Activated CD4-positive, alpha-beta memory T cell treated with anti-CD3 and anti-CD28 coated beads for 36 hours (primary cell): ENCODE measurements at regions not wholly inside any gene's neighbourhood (a gene's known extent, or its start where the extent isn't known, plus 50 kb on each side); places are given as distances from the start of the nearest gene placed in this dataset.

Source experiments
- CTCF ChIA-PET: fragments of 350-600 bp; sonication (Branson Sonifier 250); formaldehyde crosslinking; loops from one replicate; lab custom pipeline; 2021; ENCODE audit warnings: antibody characterized with exemption, inconsistent platforms; lab: Charles Lee
- POLR2A ChIA-PET: fragments of 350-600 bp; sonication (Branson Sonifier 250); formaldehyde crosslinking; loops from one replicate; lab custom pipeline; 2021; ENCODE audit warnings: antibody characterized with exemption; lab: Charles Lee
- DNase-seq: peaks from one replicate; pipeline ENCODE4 v3.0.0-alpha.2; 2020
- H3K27ac Mint-ChIP-seq: one replicate; pipeline ENCODE4 v1.8.0; 2021; ENCODE audit warnings: mixed read lengths
- H3K27me3 Mint-ChIP-seq: one replicate; pipeline ENCODE4 v1.8.0; 2021; ENCODE audit warnings: mixed read lengths
- H3K36me3 Mint-ChIP-seq: one replicate; pipeline ENCODE4 v1.8.0; 2021; ENCODE audit warnings: mixed read lengths
- H3K4me1 Mint-ChIP-seq: one replicate; pipeline ENCODE4 v1.8.0; 2021; ENCODE audit warnings: low read depth, mixed read lengths
- H3K4me3 Mint-ChIP-seq: one replicate; pipeline ENCODE4 v1.8.0; 2021; ENCODE audit warnings: mild to moderate bottlenecking, mixed read lengths
- H3K9me3 Mint-ChIP-seq: one replicate; pipeline ENCODE4 v1.8.0; 2021; ENCODE audit warnings: mixed read lengths
- intact Hi-C: fragments of 100-400 bp; cut with micrococcal nuclease; formaldehyde crosslinking; loops from one replicate; pipeline ENCODE4 v1.15.1; 2023

GRCh38 chr9:81150016-81150625 lies 539.2 kb downstream of the TLE1 start:
- H3K27ac Mint-ChIP-seq: no peak overlapping the region
- H3K27me3 Mint-ChIP-seq: no peaks in the 10 kb centered on the region
- H3K4me1 Mint-ChIP-seq: no peaks in the 10 kb centered on the region
- intact Hi-C loops: no loop called here
- no peaks in the 10 kb centered on the region for H3K36me3 Mint-ChIP-seq
- ChIA-PET CTCF (no interaction called here), POLR2A (no interaction called here)
- H3K4me3 Mint-ChIP-seq: no peak overlapping the region
- no peak for DNase-seq
- peaks cover 2% of the 10 kb centered on the region for H3K9me3 Mint-ChIP-seq

- Mint-ChIP-seq H3K36me3 (no peaks in the 10 kb centered on the region), H3K9me3 (peaks cover 7% of the 10 kb centered on the region), H3K27me3 (no peaks in the 10 kb centered on the region), H3K4me3 (no peak overlapping the region), H3K27ac (no peak overlapping the region), H3K4me1 (no peaks in the 10 kb centered on the region)
- no peak for DNase-seq
- intact Hi-C loops: loop anchor here (10.0 kb wide), 1 partner anchor 62 kb away; no protein-coding TSS in a partner anchor
- ChIA-PET POLR2A (no interaction called here), CTCF (no interaction called here)
Observed at GRCh38 chr9:81146684-81147337, 542.5 kb downstream of the TLE1 start.

GRCh38 chr9:81146241-81146640 lies 543.1 kb downstream of the TLE1 start:
- CTCF ChIA-PET: no interaction called here
- Mint-ChIP-seq H3K36me3 (no peaks in the 10 kb centered on the region), H3K27me3 (no peaks in the 10 kb centered on the region), H3K4me3 (no peak overlapping the region), H3K4me1 (no peaks in the 10 kb centered on the region), H3K27ac (no peak overlapping the region), H3K9me3 (peaks cover 7% of the 10 kb centered on the region)
- no peak for DNase-seq
- POLR2A ChIA-PET: no interaction called here
- intact Hi-C loops: loop anchor here (10.0 kb wide), 1 partner anchor 61 kb away; no protein-coding TSS in a partner anchor

GRCh38 chr9:81145331-81145963 lies 543.9 kb downstream of the TLE1 start:
- no peaks in the 10 kb centered on the region for H3K27me3 Mint-ChIP-seq
- H3K9me3 Mint-ChIP-seq: peaks cover 9% of the 10 kb centered on the region
- POLR2A ChIA-PET: no interaction called here
- no peaks in the 10 kb centered on the region for H3K36me3 Mint-ChIP-seq
- H3K4me3 Mint-ChIP-seq: no peak overlapping the region
- H3K27ac Mint-ChIP-seq: no peak overlapping the region
- CTCF ChIA-PET: no interaction called here
- intact Hi-C loops: loop anchor here (10.0 kb wide), 1 partner anchor 61 kb away; no protein-coding TSS in a partner anchor
- H3K4me1 Mint-ChIP-seq: no peaks in the 10 kb centered on the region
- DNase-seq: no peak

GRCh38 chr9:81141961-81142360 lies 547.4 kb downstream of the TLE1 start:
- CTCF ChIA-PET: no interaction called here

GRCh38 chr9:81137976-81138568 lies 551.3 kb downstream of the TLE1 start:
- intact Hi-C loops: no loop called here
- no peak overlapping the region for H3K27ac Mint-ChIP-seq
- H3K36me3 Mint-ChIP-seq: no peaks in the 10 kb centered on the region
- CTCF ChIA-PET: no interaction called here
- H3K4me3 Mint-ChIP-seq: no peak overlapping the region
- POLR2A ChIA-PET: no interaction called here
- DNase-seq: no peak
- no peaks in the 10 kb centered on the region for H3K27me3 Mint-ChIP-seq
- no peaks in the 10 kb centered on the region for H3K4me1 Mint-ChIP-seq
- peaks cover 14% of the 10 kb centered on the region for H3K9me3 Mint-ChIP-seq

More at GRCh38 chr9:81141961-81142360, 547.4 kb downstream of the TLE1 start:
- H3K4me3 Mint-ChIP-seq: no peak overlapping the region
- H3K9me3 Mint-ChIP-seq: peaks cover 15% of the 10 kb centered on the region
- no peak for DNase-seq
- POLR2A ChIA-PET: no interaction called here
- H3K27me3 Mint-ChIP-seq: no peaks in the 10 kb centered on the region
- no peak overlapping the region for H3K27ac Mint-ChIP-seq
- no peaks in the 10 kb centered on the region for H3K4me1 Mint-ChIP-seq
- no peaks in the 10 kb centered on the region for H3K36me3 Mint-ChIP-seq
- intact Hi-C loops: loop anchor here (10.0 kb wide), 1 partner anchor 57 kb away; no protein-coding TSS in a partner anchor

- ChIA-PET CTCF (no interaction called here), POLR2A (no interaction called here)
- intact Hi-C loops: no loop called here
Observed at GRCh38 chr9:81132796-81133195, 556.6 kb downstream of the TLE1 start.

GRCh38 chr9:81132318-81132717 lies 557.0 kb downstream of the TLE1 start:
- intact Hi-C loops: no loop called here
- Mint-ChIP-seq H3K36me3 (no peaks in the 10 kb centered on the region), H3K4me3 (no peak overlapping the region), H3K4me1 (no peaks in the 10 kb centered on the region), H3K27me3 (no peaks in the 10 kb centered on the region), H3K27ac (no peak overlapping the region), H3K9me3 (peaks cover 11% of the 10 kb centered on the region)
- ChIA-PET POLR2A (no interaction called here), CTCF (no interaction called here)
- no peak for DNase-seq

More at GRCh38 chr9:81132796-81133195, 556.6 kb downstream of the TLE1 start:
- H3K4me3 Mint-ChIP-seq: no peak overlapping the region
- H3K27me3 Mint-ChIP-seq: no peaks in the 10 kb centered on the region
- H3K27ac Mint-ChIP-seq: no peak overlapping the region
- H3K36me3 Mint-ChIP-seq: no peaks in the 10 kb centered on the region
- peaks cover 11% of the 10 kb centered on the region for H3K9me3 Mint-ChIP-seq
- H3K4me1 Mint-ChIP-seq: no peaks in the 10 kb centered on the region
- DNase-seq: no peak

- intact Hi-C loops: no loop called here
- no peaks in the 10 kb centered on the region for H3K4me1 Mint-ChIP-seq
- no peak overlapping the region for H3K4me3 Mint-ChIP-seq
- ChIA-PET CTCF (no interaction called here), POLR2A (no interaction called here)
- DNase-seq: no peak
- no peaks in the 10 kb centered on the region for H3K36me3 Mint-ChIP-seq
- H3K9me3 Mint-ChIP-seq: peaks cover 13% of the 10 kb centered on the region
- no peak overlapping the region for H3K27ac Mint-ChIP-seq
- no peaks in the 10 kb centered on the region for H3K27me3 Mint-ChIP-seq
Observed at GRCh38 chr9:81128701-81129100, 560.6 kb downstream of the TLE1 start.

- Mint-ChIP-seq H3K27me3 (no peaks in the 10 kb centered on the region), H3K27ac (no peak overlapping the region), H3K36me3 (no peaks in the 10 kb centered on the region), H3K9me3 (peaks cover 10% of the 10 kb centered on the region), H3K4me1 (no peaks in the 10 kb centered on the region), H3K4me3 (no peak overlapping the region)
- no peak for DNase-seq
- CTCF ChIA-PET: no interaction called here
- intact Hi-C loops: no loop called here
- POLR2A ChIA-PET: no interaction called here
Observed at GRCh38 chr9:81125446-81126092, 563.8 kb downstream of the TLE1 start.

- no peak overlapping the region for H3K4me3 Mint-ChIP-seq
- no peaks in the 10 kb centered on the region for H3K27me3 Mint-ChIP-seq
- no peak for DNase-seq
- no peaks in the 10 kb centered on the region for H3K4me1 Mint-ChIP-seq
- POLR2A ChIA-PET: no interaction called here
- no peak overlapping the region for H3K27ac Mint-ChIP-seq
- H3K9me3 Mint-ChIP-seq: peaks cover 9% of the 10 kb centered on the region
- intact Hi-C loops: no loop called here
- no peaks in the 10 kb centered on the region for H3K36me3 Mint-ChIP-seq
- CTCF ChIA-PET: no interaction called here
Observed at GRCh38 chr9:81123526-81123925, 565.8 kb downstream of the TLE1 start.

GRCh38 chr9:81122749-81123148 lies 566.6 kb downstream of the TLE1 start:
- intact Hi-C loops: no loop called here
- Mint-ChIP-seq H3K27ac (no peak overlapping the region), H3K4me1 (no peaks in the 10 kb centered on the region), H3K36me3 (no peaks in the 10 kb centered on the region), H3K9me3 (peaks cover 12% of the 10 kb centered on the region), H3K4me3 (no peak overlapping the region), H3K27me3 (no peaks in the 10 kb centered on the region)
- CTCF ChIA-PET: no interaction called here
- POLR2A ChIA-PET: no interaction called here
- DNase-seq: no peak
